ENCODE measurements at regions not wholly inside any gene's neighbourhood (a gene's known extent, or its start where the extent isn't known, plus 50 kb on each side); places are given as distances from the start of the nearest gene placed in this dataset.

GRCh38 chr3:74739242-74739641, 124.8 kb upstream of the CNTN3 start:
- Mint-ChIP-seq H3K4me1 (ENCODE audit: low read depth) (no peaks in the 10 kb centered on the region), H3K27ac (no peak overlapping the region), H3K27me3 (ENCODE audit: low read depth) (no peaks in the 10 kb centered on the region), H3K36me3 (ENCODE audit: low read depth) (no peaks in the 10 kb centered on the region), H3K9me3 (peaks cover 11% of the 10 kb centered on the region), H3K4me3 (ENCODE audit: low read depth) (no peak overlapping the region)
- intact Hi-C loops (cut with micrococcal nuclease): no loop called here
- DNase-seq (ENCODE audit: low spot score): no peak

GRCh38 chr3:74722211-74722610, 107.8 kb upstream of the CNTN3 start:
- intact Hi-C loops (cut with micrococcal nuclease): no loop called here
- H3K4me1 Mint-ChIP-seq (ENCODE audit: low read depth): no peaks in the 10 kb centered on the region
- H3K27me3 Mint-ChIP-seq (ENCODE audit: low read depth): no peaks in the 10 kb centered on the region
- no peak overlapping the region for H3K27ac Mint-ChIP-seq
- H3K36me3 Mint-ChIP-seq (ENCODE audit: low read depth): no peaks in the 10 kb centered on the region
- no peak overlapping the region for H3K4me3 Mint-ChIP-seq (ENCODE audit: low read depth)
- no peak for DNase-seq (ENCODE audit: low spot score)
- peaks cover 37% of the 10 kb centered on the region for H3K9me3 Mint-ChIP-seq

- no peak overlapping the region for H3K4me3 Mint-ChIP-seq (ENCODE audit: low read depth)
- H3K27ac Mint-ChIP-seq: no peak overlapping the region
Observed at GRCh38 chr3:74713977-74714376, 99.5 kb upstream of the CNTN3 start.

GRCh38 chr3:74711913-74712512, 97.6 kb upstream of the CNTN3 start:
- Mint-ChIP-seq H3K9me3 (peaks cover 48% of the 10 kb centered on the region), H3K27me3 (ENCODE audit: low read depth) (no peaks in the 10 kb centered on the region), H3K4me1 (ENCODE audit: low read depth) (no peaks in the 10 kb centered on the region), H3K27ac (no peak overlapping the region), H3K4me3 (ENCODE audit: low read depth) (no peak overlapping the region), H3K36me3 (ENCODE audit: low read depth) (no peaks in the 10 kb centered on the region)
- DNase-seq (ENCODE audit: low spot score): no peak
- intact Hi-C loops (cut with micrococcal nuclease): no loop called here

More at GRCh38 chr3:74713977-74714376, 99.5 kb upstream of the CNTN3 start:
- no peak for DNase-seq (ENCODE audit: low spot score)
- H3K27me3 Mint-ChIP-seq (ENCODE audit: low read depth): no peaks in the 10 kb centered on the region
- H3K9me3 Mint-ChIP-seq: peaks cover 50% of the 10 kb centered on the region
- no peaks in the 10 kb centered on the region for H3K36me3 Mint-ChIP-seq (ENCODE audit: low read depth)
- no peaks in the 10 kb centered on the region for H3K4me1 Mint-ChIP-seq (ENCODE audit: low read depth)
- intact Hi-C loops (cut with micrococcal nuclease): no loop called here

- Mint-ChIP-seq H3K9me3 (peaks cover 53% of the 10 kb centered on the region), H3K4me3 (ENCODE audit: low read depth) (no peak overlapping the region), H3K27ac (no peak overlapping the region), H3K27me3 (ENCODE audit: low read depth) (no peaks in the 10 kb centered on the region), H3K36me3 (ENCODE audit: low read depth) (no peaks in the 10 kb centered on the region), H3K4me1 (ENCODE audit: low read depth) (no peaks in the 10 kb centered on the region)
- intact Hi-C loops (cut with micrococcal nuclease): no loop called here
- no peak for DNase-seq (ENCODE audit: low spot score)
Observed at GRCh38 chr3:74709951-74710350, 95.5 kb upstream of the CNTN3 start.

GRCh38 chr3:74693696-74694393, 79.4 kb upstream of the CNTN3 start:
- Mint-ChIP-seq H3K4me1 (ENCODE audit: low read depth) (no peaks in the 10 kb centered on the region), H3K9me3 (peaks cover 29% of the 10 kb centered on the region)

GRCh38 chr3:74693251-74693650, 78.8 kb upstream of the CNTN3 start:
- intact Hi-C loops (cut with micrococcal nuclease): no loop called here
- Mint-ChIP-seq H3K4me3 (ENCODE audit: low read depth) (no peak overlapping the region), H3K36me3 (ENCODE audit: low read depth) (no peaks in the 10 kb centered on the region), H3K27me3 (ENCODE audit: low read depth) (no peaks in the 10 kb centered on the region), H3K9me3 (peaks cover 27% of the 10 kb centered on the region), H3K27ac (no peak overlapping the region), H3K4me1 (ENCODE audit: low read depth) (no peaks in the 10 kb centered on the region)
- no peak for DNase-seq (ENCODE audit: low spot score)

More at GRCh38 chr3:74693696-74694393, 79.4 kb upstream of the CNTN3 start:
- Mint-ChIP-seq H3K4me3 (ENCODE audit: low read depth) (no peak overlapping the region), H3K27ac (no peak overlapping the region), H3K36me3 (ENCODE audit: low read depth) (no peaks in the 10 kb centered on the region), H3K27me3 (ENCODE audit: low read depth) (no peaks in the 10 kb centered on the region)
- intact Hi-C loops (cut with micrococcal nuclease): no loop called here
- DNase-seq (ENCODE audit: low spot score): no peak

- intact Hi-C loops (cut with micrococcal nuclease): no loop called here
- Mint-ChIP-seq H3K27ac (no peak overlapping the region), H3K4me3 (ENCODE audit: low read depth) (no peak overlapping the region), H3K4me1 (ENCODE audit: low read depth) (no peaks in the 10 kb centered on the region), H3K27me3 (ENCODE audit: low read depth) (no peaks in the 10 kb centered on the region), H3K36me3 (ENCODE audit: low read depth) (no peaks in the 10 kb centered on the region), H3K9me3 (peaks cover 36% of the 10 kb centered on the region)
- no peak for DNase-seq (ENCODE audit: low spot score)
Observed at GRCh38 chr3:74691946-74692345, 77.5 kb upstream of the CNTN3 start.

- H3K36me3 Mint-ChIP-seq (ENCODE audit: low read depth): no peaks in the 10 kb centered on the region
- H3K9me3 Mint-ChIP-seq: peaks cover 11% of the 10 kb centered on the region
- no peak for DNase-seq (ENCODE audit: low spot score)
- intact Hi-C loops (cut with micrococcal nuclease): no loop called here
- H3K4me1 Mint-ChIP-seq (ENCODE audit: low read depth): no peaks in the 10 kb centered on the region
- no peaks in the 10 kb centered on the region for H3K27me3 Mint-ChIP-seq (ENCODE audit: low read depth)
- H3K4me3 Mint-ChIP-seq (ENCODE audit: low read depth): no peak overlapping the region
- no peak overlapping the region for H3K27ac Mint-ChIP-seq
Observed at GRCh38 chr3:74673326-74673725, 58.9 kb upstream of the CNTN3 start.

- DNase-seq (ENCODE audit: low spot score): no peak
- Mint-ChIP-seq H3K4me1 (ENCODE audit: low read depth) (no peaks in the 10 kb centered on the region), H3K27ac (no peak overlapping the region), H3K36me3 (ENCODE audit: low read depth) (no peaks in the 10 kb centered on the region), H3K27me3 (ENCODE audit: low read depth) (no peaks in the 10 kb centered on the region), H3K9me3 (peaks cover 38% of the 10 kb centered on the region), H3K4me3 (ENCODE audit: low read depth) (no peak overlapping the region)
- intact Hi-C loops (cut with micrococcal nuclease): no loop called here
Observed at GRCh38 chr3:74664606-74665005, 50.1 kb upstream of the CNTN3 start.
